Cardiac muscle cell (in vitro differentiated cells and primary cell): ENCODE measurements at regions not wholly inside any gene's neighbourhood (a gene's known extent, or its start where the extent isn't known, plus 50 kb on each side); places are given as distances from the start of the nearest gene placed in this dataset.
"Not testable (repeated sequence)": the region's sequence is repeated elsewhere in the genome, so short reads cannot be mapped to it uniquely, and the experiment has no call there.

Experiments used
- DNase-seq, 2 donors: peaks; one replicate each; pipeline versions ENCODE4 v3.0.0 to v3.0.0-alpha.2; 2010 to 2017; ENCODE audit warnings: low read depth in 1 of 2, low spot score in 1 of 2
- H3K27ac ChIP-seq: fragments of 200-600 bp; sonication (generic); 2 replicates; pipeline ENCODE4 v1.5.1; 2016
- H3K27me3 ChIP-seq: fragments of 200-600 bp; sonication (generic); 2 replicates; pipeline ENCODE4 v1.6.0; 2016; ENCODE audit warnings: control low read depth
- H3K36me3 ChIP-seq: fragments of 200-600 bp; sonication (generic); 2 replicates; pipeline ENCODE4 v1.5.1; 2016; ENCODE audit warnings: control low read depth
- H3K4me1 ChIP-seq: fragments of 200-600 bp; sonication (generic); 2 replicates; pipeline ENCODE4 v1.8.1; 2017; ENCODE audit warnings: low read depth, mild to moderate bottlenecking, mixed run types
- H3K4me3 ChIP-seq: fragments of 200-600 bp; sonication (generic); 2 replicates; pipeline ENCODE4 v1.5.1; 2016; ENCODE audit warnings: mild to moderate bottlenecking
- H3K9me3 ChIP-seq: fragments of 200-600 bp; sonication (generic); 2 replicates; pipeline ENCODE4 v1.5.1; 2017; ENCODE audit warnings: low read depth, mild to moderate bottlenecking, control low read depth
- CTCF ChIP-seq: IDR thresholded peaks from 2 replicates; pipeline ENCODE4 v1.5.1; 2012; ENCODE audit warnings: low read depth, mild to moderate bottlenecking, low read length

- Histone ChIP-seq H3K9me3 (no peaks in the 10 kb centered on the region), H3K4me1 (no peaks in the 10 kb centered on the region), H3K4me3 (no peak overlapping the region), H3K27me3 (no peaks in the 10 kb centered on the region), H3K27ac (no peak overlapping the region), H3K36me3 (no peaks in the 10 kb centered on the region)
- DNase-seq: no peak
- TF ChIP-seq CTCF: no peak
Observed at GRCh38 chr14:48052973-48053372, 377.6 kb upstream of the MDGA2 start.

DNA sequence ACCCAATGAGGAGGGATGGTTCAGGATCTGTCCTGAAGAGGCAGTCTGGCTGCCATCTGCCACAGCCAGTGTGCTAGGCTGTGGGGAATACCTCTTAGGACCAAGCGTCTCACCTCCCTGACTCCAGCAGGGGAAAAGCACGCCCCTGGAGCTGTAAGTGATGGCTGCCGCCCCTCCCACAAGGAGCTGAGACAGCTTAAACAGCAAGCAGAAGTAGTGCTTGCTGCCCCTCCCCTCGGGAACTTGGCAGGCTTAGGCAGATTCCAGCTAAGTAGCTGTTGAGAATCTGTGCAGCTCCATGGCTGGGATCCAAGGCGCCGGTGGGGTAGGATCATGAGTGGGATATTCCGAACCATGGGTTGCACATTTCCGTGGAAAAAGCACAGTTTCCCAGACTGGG lies 360.4 kb upstream of the MDGA2 start:
- no peak for TF ChIP-seq CTCF
- H3K4me3 ChIP-seq: no peak overlapping the region
- no peaks in the 10 kb centered on the region for H3K36me3 ChIP-seq
- H3K4me1 ChIP-seq: no peaks in the 10 kb centered on the region
- no peaks in the 10 kb centered on the region for H3K9me3 ChIP-seq
- DNase-seq: no peak
- no peaks in the 10 kb centered on the region for H3K27me3 ChIP-seq
- H3K27ac ChIP-seq: no peak overlapping the region

DNA sequence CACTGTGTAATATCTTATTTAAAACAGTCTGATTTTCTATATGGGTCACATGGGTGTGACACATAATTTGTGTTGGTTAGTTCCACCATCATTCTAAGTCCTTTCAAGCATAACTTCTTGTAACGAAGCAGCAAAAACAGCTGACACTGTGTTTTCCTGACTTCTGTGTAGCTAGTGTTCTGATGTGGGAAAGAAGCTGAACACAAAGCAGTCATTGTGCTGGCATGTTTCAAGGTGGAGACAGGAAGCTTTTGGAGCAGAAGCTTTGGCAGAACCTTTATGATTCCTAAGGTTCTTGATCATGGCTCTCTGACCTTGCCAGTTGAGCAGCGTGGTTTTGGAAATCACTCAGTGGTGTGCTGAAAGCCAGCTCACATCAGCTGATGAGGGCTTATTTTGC lies 351.7 kb upstream of the MDGA2 start:
- TF ChIP-seq CTCF: no peak
- Histone ChIP-seq H3K4me1 (no peaks in the 10 kb centered on the region), H3K36me3 (no peaks in the 10 kb centered on the region), H3K27ac (no peak overlapping the region), H3K4me3 (no peak overlapping the region), H3K27me3 (no peaks in the 10 kb centered on the region), H3K9me3 (no peaks in the 10 kb centered on the region)
- no peak for DNase-seq

GRCh38 chr14:48023881-48024280 lies 348.5 kb upstream of the MDGA2 start:
- Histone ChIP-seq H3K27ac (no peak overlapping the region), H3K27me3 (no peaks in the 10 kb centered on the region), H3K9me3 (no peaks in the 10 kb centered on the region), H3K4me1 (no peaks in the 10 kb centered on the region), H3K36me3 (no peaks in the 10 kb centered on the region), H3K4me3 (no peak overlapping the region)
- DNase-seq: no peak
- TF ChIP-seq CTCF: no peak

- H3K4me1 ChIP-seq, H3K36me3 ChIP-seq, DNase-seq, H3K27ac ChIP-seq, H3K4me3 ChIP-seq, H3K27me3 ChIP-seq, H3K9me3 ChIP-seq: not testable (repeated sequence)
Observed at GRCh38 chr14:48011484-48011883, 336.1 kb upstream of the MDGA2 start.

DNA sequence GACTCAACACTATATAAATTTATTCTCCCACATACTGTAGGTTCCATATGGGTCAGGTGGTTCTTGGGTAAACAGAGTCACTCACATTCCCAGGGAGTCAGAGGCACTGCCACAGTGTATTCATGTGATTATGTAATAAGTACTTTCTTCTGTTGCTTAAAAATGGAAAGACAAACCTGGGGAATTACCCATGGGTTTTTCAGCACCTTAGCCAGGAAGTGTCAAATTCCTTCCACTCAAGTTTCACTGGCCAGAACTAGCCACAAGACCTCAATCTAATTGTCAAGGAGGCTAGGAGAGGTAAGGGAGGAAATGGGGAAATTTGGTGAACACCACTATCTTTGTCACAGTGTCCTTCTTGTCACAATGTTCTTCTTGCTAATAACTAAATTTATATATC lies 333.2 kb upstream of the MDGA2 start:
- H3K9me3 ChIP-seq: no peaks in the 10 kb centered on the region
- no peaks in the 10 kb centered on the region for H3K27me3 ChIP-seq
- no peak overlapping the region for H3K4me3 ChIP-seq
- no peak overlapping the region for H3K27ac ChIP-seq
- TF ChIP-seq CTCF: no peak
- no peaks in the 10 kb centered on the region for H3K4me1 ChIP-seq
- no peak for DNase-seq
- H3K36me3 ChIP-seq: no peaks in the 10 kb centered on the region
